Activated CD8-positive, alpha-beta memory T cell treated with anti-CD3 and anti-CD28 coated beads for 48 hours (primary cell): ENCODE measurements at regions not wholly inside any gene's neighbourhood (a gene's known extent, or its start where the extent isn't known, plus 50 kb on each side); places are given as distances from the start of the nearest gene placed in this dataset.

Experiments
- DNase-seq, 3 experiments: peaks; one replicate each; pipeline ENCODE4 v3.0.0-alpha.2; 2020; ENCODE audit warnings: low read depth in 2 of 3, low spot score in 2 of 3

DNA sequence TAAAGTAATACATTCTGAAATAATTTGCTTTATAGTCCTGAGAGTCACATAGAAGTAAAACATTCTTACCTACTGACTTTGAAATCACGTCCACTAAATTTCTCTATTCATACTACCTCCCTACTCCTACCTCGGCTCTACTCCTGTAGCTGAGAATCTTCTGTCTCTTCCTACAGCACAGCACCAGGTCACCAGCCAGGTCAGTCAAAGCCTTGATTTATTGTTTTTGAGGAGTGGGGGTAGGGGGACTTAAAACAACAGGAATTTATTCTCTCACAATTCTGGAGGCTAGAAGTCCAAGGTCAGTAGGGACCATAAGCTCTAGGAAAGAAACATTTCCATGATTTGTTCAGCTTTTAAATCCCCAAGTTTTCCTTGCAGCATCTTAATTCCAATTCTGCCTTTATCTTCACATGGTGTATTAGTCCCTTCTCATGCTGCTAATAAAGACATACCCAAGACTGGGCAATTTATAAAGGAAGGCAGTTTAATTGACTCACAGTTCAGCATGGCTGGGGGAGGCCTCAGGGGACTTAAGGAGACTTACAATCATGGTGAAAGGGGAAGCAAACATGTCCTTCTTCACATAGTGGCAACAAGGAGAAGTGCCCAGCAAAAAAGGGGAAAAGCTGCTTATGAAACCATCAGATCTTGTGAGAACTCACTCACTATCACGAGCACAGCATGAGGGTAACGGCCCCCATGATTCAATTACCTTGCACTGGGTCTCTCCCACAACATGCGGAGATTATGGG lies 49.6 kb upstream of the CCNG1 start:
- DNase-seq = no peak
